ENCODE measurements at regions not wholly inside any gene's neighbourhood (a gene's known extent, or its start where the extent isn't known, plus 50 kb on each side); places are given as distances from the start of the nearest gene placed in this dataset.
"Not testable (repeated sequence)": the region's sequence is repeated elsewhere in the genome, so short reads cannot be mapped to it uniquely, and the experiment has no call there.

- H3K4me1 Mint-ChIP-seq, result no peaks in the 10 kb centered on the region
- Histone ChIP-seq H3K27ac (ENCODE audit: low read depth, low read length) (no peak overlapping the region), H3K9me3 (ENCODE audit: low read length) (no peaks in the 10 kb centered on the region), H3K4me3 (ENCODE audit: low read length) (no peak overlapping the region), H3K36me3 (ENCODE audit: insufficient read depth, low read length) (no peaks in the 10 kb centered on the region), H3K27me3 (ENCODE audit: insufficient read depth, low read length, poor library complexity, severe bottlenecking) (no peaks in the 10 kb centered on the region), H3K4me1 (ENCODE audit: insufficient read depth, low read length) (no peaks in the 10 kb centered on the region)
- no peaks in the 10 kb centered on the region for H3K27me3 Mint-ChIP-seq
- H3K9me3 Mint-ChIP-seq, result peaks cover 0 to 14% (median 0%) of the 10 kb centered on the region in 5 donors
- H3K27ac Mint-ChIP-seq, result no peak overlapping the region
- no peak for DNase-seq
- no peak overlapping the region for H3K4me3 Mint-ChIP-seq
- ChIA-PET CTCF (no interaction called here), POLR2A (no interaction called here)
- H3K36me3 Mint-ChIP-seq, result no peaks in the 10 kb centered on the region
Observed at GRCh38 chr4:116197317-116197809, 888.0 kb downstream of the TRAM1L1 start.

- no peaks in the 10 kb centered on the region for H3K4me1 ChIP-seq (ENCODE audit: insufficient read depth, low read length)
- no peaks in the 10 kb centered on the region for H3K36me3 Mint-ChIP-seq
- ChIA-PET POLR2A (no interaction called here), CTCF (no interaction called here)
- no peak overlapping the region for H3K27ac Mint-ChIP-seq
- H3K4me3 ChIP-seq (ENCODE audit: low read length), result no peak overlapping the region
- H3K27me3 ChIP-seq (ENCODE audit: insufficient read depth, low read length, poor library complexity, severe bottlenecking), result no peaks in the 10 kb centered on the region
- no peaks in the 10 kb centered on the region for H3K36me3 ChIP-seq (ENCODE audit: insufficient read depth, low read length)
- no peak overlapping the region for H3K4me3 Mint-ChIP-seq
- peaks cover 0 to 13% (median 3%) of the 10 kb centered on the region in 5 donors for H3K9me3 Mint-ChIP-seq
- no peak for DNase-seq
- no peaks in the 10 kb centered on the region for H3K4me1 Mint-ChIP-seq
- no peaks in the 10 kb centered on the region for H3K9me3 ChIP-seq (ENCODE audit: low read length)
- H3K27ac ChIP-seq (ENCODE audit: low read depth, low read length), result no peak overlapping the region
- H3K27me3 Mint-ChIP-seq, result no peaks in the 10 kb centered on the region
Observed at GRCh38 chr4:116183241-116183640, 902.1 kb downstream of the TRAM1L1 start.

- H3K4me3 ChIP-seq (ENCODE audit: low read length), result no peak overlapping the region
- DNase-seq, result no peak
- H3K9me3 ChIP-seq (ENCODE audit: low read length), result no peaks in the 10 kb centered on the region
- H3K27ac ChIP-seq (ENCODE audit: low read depth, low read length), result no peak overlapping the region
- Mint-ChIP-seq H3K36me3 (no peaks in the 10 kb centered on the region), H3K27ac (no peak overlapping the region), H3K4me3 (no peak overlapping the region), H3K9me3 (peaks cover 0 to 5% (median 2%) of the 10 kb centered on the region in 5 donors), H3K4me1 (no peaks in the 10 kb centered on the region), H3K27me3 (no peaks in the 10 kb centered on the region)
- no peaks in the 10 kb centered on the region for H3K36me3 ChIP-seq (ENCODE audit: insufficient read depth, low read length)
- no peaks in the 10 kb centered on the region for H3K27me3 ChIP-seq (ENCODE audit: insufficient read depth, low read length, poor library complexity, severe bottlenecking)
- CTCF ChIA-PET, result no interaction called here
- H3K4me1 ChIP-seq (ENCODE audit: insufficient read depth, low read length), result no peaks in the 10 kb centered on the region
- POLR2A ChIA-PET, result no interaction called here
Observed at GRCh38 chr4:116180157-116180601, 905.2 kb downstream of the TRAM1L1 start.

- H3K4me3 ChIP-seq (ENCODE audit: low read length); H3K4me1 ChIP-seq (ENCODE audit: insufficient read depth, low read length); CTCF ChIA-PET; H3K27me3 ChIP-seq (ENCODE audit: insufficient read depth, low read length, poor library complexity, severe bottlenecking); H3K27ac ChIP-seq (ENCODE audit: low read depth, low read length); H3K36me3 ChIP-seq (ENCODE audit: insufficient read depth, low read length); H3K27ac Mint-ChIP-seq; POLR2A ChIA-PET; H3K9me3 ChIP-seq (ENCODE audit: low read length); H3K4me3 Mint-ChIP-seq; H3K27me3 Mint-ChIP-seq; H3K4me1 Mint-ChIP-seq; H3K36me3 Mint-ChIP-seq; DNase-seq: not testable (repeated sequence)
- H3K9me3 Mint-ChIP-seq, result peaks cover 0 to 17% (median 9%) of the 10 kb centered on the region in 5 donors
Observed at GRCh38 chr4:116151371-116151770, 934.0 kb downstream of the TRAM1L1 start.

GRCh38 chr4:116150152-116150551 lies 935.2 kb downstream of the TRAM1L1 start:
- Histone ChIP-seq H3K27ac (ENCODE audit: low read depth, low read length) (no peak overlapping the region), H3K4me1 (ENCODE audit: insufficient read depth, low read length) (no peaks in the 10 kb centered on the region), H3K4me3 (ENCODE audit: low read length) (no peak overlapping the region), H3K36me3 (ENCODE audit: insufficient read depth, low read length) (no peaks in the 10 kb centered on the region), H3K9me3 (ENCODE audit: low read length) (no peaks in the 10 kb centered on the region), H3K27me3 (ENCODE audit: insufficient read depth, low read length, poor library complexity, severe bottlenecking) (no peaks in the 10 kb centered on the region)
- H3K4me1 Mint-ChIP-seq, result no peaks in the 10 kb centered on the region
- H3K27ac Mint-ChIP-seq, result no peak overlapping the region
- no peak overlapping the region for H3K4me3 Mint-ChIP-seq
- no peaks in the 10 kb centered on the region for H3K36me3 Mint-ChIP-seq
- no peaks in the 10 kb centered on the region for H3K27me3 Mint-ChIP-seq
- no peak for DNase-seq
- H3K9me3 Mint-ChIP-seq, result peaks cover 0 to 24% (median 9%) of the 10 kb centered on the region in 5 donors
- POLR2A ChIA-PET, result no interaction called here
- CTCF ChIA-PET, result no interaction called here

- H3K4me3 Mint-ChIP-seq, result no peak overlapping the region
- ChIA-PET POLR2A (no interaction called here), CTCF (no interaction called here)
Observed at GRCh38 chr4:116143198-116143597, 942.2 kb downstream of the TRAM1L1 start.

GRCh38 chr4:116132946-116133345 lies 952.4 kb downstream of the TRAM1L1 start:
- peaks cover 0 to 9% (median under 1%) of the 10 kb centered on the region in 5 donors for H3K9me3 Mint-ChIP-seq
- no peaks in the 10 kb centered on the region for H3K4me1 Mint-ChIP-seq
- H3K36me3 ChIP-seq (ENCODE audit: insufficient read depth, low read length), result no peaks in the 10 kb centered on the region
- no peak overlapping the region for H3K27ac Mint-ChIP-seq
- CTCF ChIA-PET, result no interaction called here
- H3K9me3 ChIP-seq (ENCODE audit: low read length), result no peaks in the 10 kb centered on the region
- no peaks in the 10 kb centered on the region for H3K27me3 Mint-ChIP-seq
- no peaks in the 10 kb centered on the region for H3K27me3 ChIP-seq (ENCODE audit: insufficient read depth, low read length, poor library complexity, severe bottlenecking)
- H3K27ac ChIP-seq (ENCODE audit: low read depth, low read length), result no peak overlapping the region
- no peak overlapping the region for H3K4me3 Mint-ChIP-seq
- no peaks in the 10 kb centered on the region for H3K36me3 Mint-ChIP-seq
- no peaks in the 10 kb centered on the region for H3K4me1 ChIP-seq (ENCODE audit: insufficient read depth, low read length)
- POLR2A ChIA-PET, result no interaction called here
- DNase-seq, result no peak
- H3K4me3 ChIP-seq (ENCODE audit: low read length), result no peak overlapping the region

More at GRCh38 chr4:116143198-116143597, 942.2 kb downstream of the TRAM1L1 start:
- Mint-ChIP-seq H3K9me3 (peaks cover 0 to 23% (median 4%) of the 10 kb centered on the region in 5 donors), H3K27me3 (no peaks in the 10 kb centered on the region), H3K27ac (no peak overlapping the region), H3K36me3 (no peaks in the 10 kb centered on the region), H3K4me1 (no peaks in the 10 kb centered on the region)
- Histone ChIP-seq H3K9me3 (ENCODE audit: low read length) (no peaks in the 10 kb centered on the region), H3K36me3 (ENCODE audit: insufficient read depth, low read length) (no peaks in the 10 kb centered on the region), H3K4me3 (ENCODE audit: low read length) (no peak overlapping the region), H3K27me3 (ENCODE audit: insufficient read depth, low read length, poor library complexity, severe bottlenecking) (no peaks in the 10 kb centered on the region), H3K27ac (ENCODE audit: low read depth, low read length) (no peak overlapping the region), H3K4me1 (ENCODE audit: insufficient read depth, low read length) (no peaks in the 10 kb centered on the region)
- DNase-seq, result no peak

GRCh38 chr4:116126794-116127193 lies 958.6 kb downstream of the TRAM1L1 start:
- DNase-seq, result no peak
- H3K4me3 Mint-ChIP-seq, result no peak overlapping the region
- Histone ChIP-seq H3K36me3 (ENCODE audit: insufficient read depth, low read length) (no peaks in the 10 kb centered on the region), H3K27me3 (ENCODE audit: insufficient read depth, low read length, poor library complexity, severe bottlenecking) (no peaks in the 10 kb centered on the region), H3K9me3 (ENCODE audit: low read length) (no peaks in the 10 kb centered on the region), H3K4me3 (ENCODE audit: low read length) (no peak overlapping the region), H3K4me1 (ENCODE audit: insufficient read depth, low read length) (no peaks in the 10 kb centered on the region), H3K27ac (ENCODE audit: low read depth, low read length) (no peak overlapping the region)
- ChIA-PET CTCF (no interaction called here), POLR2A (no interaction called here)
- no peaks in the 10 kb centered on the region for H3K36me3 Mint-ChIP-seq
- no peaks in the 10 kb centered on the region for H3K4me1 Mint-ChIP-seq
- H3K27ac Mint-ChIP-seq, result no peak overlapping the region
- H3K27me3 Mint-ChIP-seq, result no peaks in the 10 kb centered on the region
- peaks cover 0 to 13% (median 4%) of the 10 kb centered on the region in 5 donors for H3K9me3 Mint-ChIP-seq

- no peak for DNase-seq
- Histone ChIP-seq H3K9me3 (ENCODE audit: low read length) (no peaks in the 10 kb centered on the region), H3K4me3 (ENCODE audit: low read length) (no peak overlapping the region), H3K36me3 (ENCODE audit: insufficient read depth, low read length) (no peaks in the 10 kb centered on the region), H3K27ac (ENCODE audit: low read depth, low read length) (no peak overlapping the region), H3K27me3 (ENCODE audit: insufficient read depth, low read length, poor library complexity, severe bottlenecking) (no peaks in the 10 kb centered on the region), H3K4me1 (ENCODE audit: insufficient read depth, low read length) (no peaks in the 10 kb centered on the region)
- Mint-ChIP-seq H3K9me3 (peaks cover 2 to 14% (median 5%) of the 10 kb centered on the region in 5 donors), H3K4me3 (no peak overlapping the region), H3K27ac (no peak overlapping the region), H3K4me1 (no peaks in the 10 kb centered on the region), H3K27me3 (no peaks in the 10 kb centered on the region), H3K36me3 (no peaks in the 10 kb centered on the region)
- CTCF ChIA-PET, result no interaction called here
- POLR2A ChIA-PET, result no interaction called here
Observed at GRCh38 chr4:116122124-116122523, 963.3 kb downstream of the TRAM1L1 start.
